Stimulated activated CD8-positive, alpha-beta memory T cell treated with anti-CD3 and anti-CD28 coated beads, Interleukin-12 subunit alpha, Interleukin-12 subunit beta, amount 100 ng/mL, for 24 hours (primary cell): ENCODE measurements at regions not wholly inside any gene's neighbourhood (a gene's known extent, or its start where the extent isn't known, plus 50 kb on each side); places are given as distances from the start of the nearest gene placed in this dataset.

Experiments used
- DNase-seq: peaks from one replicate; pipeline ENCODE4 v3.0.0-alpha.2; 2020; ENCODE audit errors: extremely low read depth

DNA sequence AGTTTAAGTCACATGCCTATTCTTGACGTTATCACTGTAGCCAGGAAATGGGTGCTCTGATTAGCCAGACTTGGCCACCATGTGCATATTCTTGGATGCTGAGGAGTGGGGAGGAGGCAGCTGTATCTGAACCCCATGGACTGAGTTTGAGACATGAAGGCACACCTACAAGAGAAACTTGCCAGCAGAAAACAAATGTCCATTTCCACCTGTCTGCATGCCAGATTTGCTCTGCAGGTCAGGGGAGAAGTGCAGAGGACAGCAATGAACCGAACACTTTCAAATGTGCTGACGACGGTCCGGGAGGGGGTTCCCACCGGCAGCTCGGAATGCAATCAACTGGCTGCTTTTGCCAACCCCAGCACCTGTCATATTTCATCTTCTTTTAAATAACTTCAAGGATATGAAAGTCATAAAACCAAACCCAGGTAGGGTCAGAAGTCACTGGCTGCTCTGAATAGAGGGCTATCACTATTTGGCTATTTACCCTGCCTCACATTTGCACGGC is 287.8 kb upstream of the N4BP1 start:
- DNase-seq, result no peak

DNA sequence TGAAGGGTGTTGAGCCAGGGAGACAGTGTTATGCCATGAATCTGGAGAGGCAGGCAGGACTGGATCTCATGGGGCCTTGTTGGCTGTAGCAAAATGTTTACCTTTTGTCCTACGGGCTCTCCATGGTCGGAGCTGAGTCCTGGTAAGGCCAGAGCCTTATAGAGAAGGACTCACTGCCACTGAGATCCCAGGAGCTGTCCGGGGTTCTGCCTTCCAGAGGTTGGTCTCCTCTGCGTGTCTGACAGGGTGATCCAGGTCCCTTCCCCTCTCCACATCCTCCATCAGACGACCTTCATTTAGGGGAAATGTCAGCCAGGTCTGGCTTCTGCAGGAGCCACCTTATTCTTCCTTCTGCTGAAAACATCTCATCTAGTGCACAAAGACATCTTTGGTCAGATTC is 285.2 kb upstream of the N4BP1 start:
- DNase-seq, result no peak

DNA sequence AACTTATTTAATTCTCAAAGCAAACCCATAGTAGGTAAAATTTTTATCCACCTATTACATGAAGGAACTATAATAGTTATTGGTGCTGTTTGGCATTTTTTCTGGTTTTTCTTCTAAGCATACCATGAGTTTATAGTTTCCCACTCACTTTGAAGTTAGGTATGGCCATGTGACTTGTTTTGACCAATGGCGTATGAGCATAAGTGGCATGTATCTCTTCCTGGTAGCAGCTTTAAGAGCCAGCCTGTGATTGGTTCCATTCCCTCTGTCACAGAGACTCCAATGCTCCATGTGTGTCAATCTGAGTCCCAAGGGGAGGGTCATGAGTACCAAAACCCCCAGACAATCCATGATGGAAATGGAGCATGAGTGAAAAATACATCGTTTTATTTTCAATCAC is 282.9 kb upstream of the N4BP1 start:
- no peak for DNase-seq

DNA sequence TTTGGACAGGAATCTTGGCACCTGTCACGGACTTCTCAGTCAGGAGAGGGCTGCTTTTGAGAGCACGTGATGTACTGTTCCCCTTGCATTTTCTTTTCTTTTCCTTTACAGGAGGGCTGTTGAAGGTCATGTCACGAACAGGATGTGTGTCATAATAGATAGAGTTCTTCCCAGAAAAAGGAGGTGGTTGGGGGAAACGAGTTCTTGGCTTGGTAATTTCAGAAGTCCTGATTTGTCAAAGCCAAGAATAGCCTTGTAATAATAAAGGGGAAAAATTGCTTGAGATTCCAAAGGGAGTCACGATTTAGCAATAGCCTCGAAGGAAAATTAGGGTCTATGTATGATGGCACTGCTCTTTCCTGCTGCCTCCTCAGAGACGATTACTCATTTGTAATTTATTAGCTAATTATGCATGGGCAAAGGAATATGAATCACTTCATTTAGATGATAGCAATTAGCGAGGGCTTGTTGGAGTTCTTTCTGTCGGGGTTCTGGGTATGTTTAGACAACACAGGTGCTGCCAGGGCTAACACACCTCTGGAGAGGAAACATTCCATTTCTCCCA is 277.7 kb upstream of the N4BP1 start:
- DNase-seq, result no peak

DNA sequence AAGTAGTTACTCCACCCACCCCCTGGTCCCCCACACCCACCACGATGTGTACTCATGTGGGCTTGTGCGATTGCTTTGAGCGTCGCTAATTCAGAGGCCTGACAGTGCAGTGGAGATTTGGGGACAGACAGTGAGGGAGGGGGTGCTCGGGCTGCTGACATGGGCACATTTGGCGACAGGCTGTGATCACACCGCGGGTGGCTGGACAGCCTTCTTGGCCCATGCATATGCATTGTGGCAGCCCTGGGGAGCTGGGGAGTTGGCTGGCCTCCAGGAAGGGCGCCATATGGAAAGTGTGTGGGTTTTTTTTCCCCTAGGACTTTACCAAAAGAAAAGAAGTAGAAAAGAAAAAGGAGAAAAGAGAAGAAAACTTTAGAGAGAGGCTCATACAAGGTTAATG is 275.5 kb upstream of the N4BP1 start:
- no peak for DNase-seq

- no peak for DNase-seq
Measured at GRCh38 chr16:48881272-48881671, 271.3 kb upstream of the N4BP1 start.

GRCh38 chr16:48879223-48880122 is 269.5 kb upstream of the N4BP1 start:
- DNase-seq, result no peak

GRCh38 chr16:48877946-48878345 is 268.0 kb upstream of the N4BP1 start:
- no peak for DNase-seq

- no peak for DNase-seq
Measured at GRCh38 chr16:48870141-48870540, 260.2 kb upstream of the N4BP1 start.

GRCh38 chr16:48865520-48865919 is 255.5 kb upstream of the N4BP1 start:
- no peak for DNase-seq

DNA sequence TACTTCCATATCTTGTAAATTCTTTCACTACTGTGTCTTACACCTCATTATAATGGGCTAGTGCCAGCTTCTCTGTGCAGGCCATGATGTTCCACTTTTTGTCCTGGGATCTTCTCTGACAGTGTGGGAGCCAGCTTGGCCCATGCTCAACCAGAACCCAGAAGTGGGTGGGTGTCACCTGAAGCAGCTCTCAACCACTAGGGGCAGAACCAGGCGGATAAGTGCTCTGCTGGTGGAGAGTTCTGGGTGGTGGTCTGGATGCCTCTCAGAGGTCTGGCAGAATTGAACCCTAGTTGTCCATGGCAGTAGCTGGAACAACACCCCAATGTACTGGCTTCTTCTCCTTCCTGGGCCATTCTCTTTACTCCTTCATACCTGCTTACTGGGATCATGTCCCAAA is 254.1 kb upstream of the N4BP1 start:
- DNase-seq, result no peak

DNA sequence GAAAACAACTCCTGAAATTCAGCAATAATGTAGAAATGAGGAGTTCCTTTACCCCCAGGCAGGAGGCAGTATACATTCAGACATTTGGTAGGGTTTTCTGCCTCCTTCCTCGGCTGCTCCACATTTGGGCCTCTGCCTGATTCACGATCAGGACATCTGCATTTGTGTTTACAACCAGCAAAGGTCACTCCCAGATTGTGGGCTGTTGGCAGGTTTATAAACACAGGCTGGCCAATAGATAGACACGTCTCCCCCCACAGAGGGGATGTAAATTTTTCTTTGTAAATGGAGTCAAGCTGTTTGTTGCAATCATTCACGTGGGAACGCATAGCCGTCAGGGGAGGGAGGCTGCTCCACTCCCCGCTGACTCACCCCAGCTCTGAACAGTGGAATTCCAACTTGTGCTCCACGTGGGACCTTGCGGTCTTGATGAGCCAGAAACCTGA is 252.1 kb upstream of the N4BP1 start:
- DNase-seq, result no peak

- DNase-seq, result no peak
Measured at GRCh38 chr16:48860341-48860740, 250.4 kb upstream of the N4BP1 start.

DNA sequence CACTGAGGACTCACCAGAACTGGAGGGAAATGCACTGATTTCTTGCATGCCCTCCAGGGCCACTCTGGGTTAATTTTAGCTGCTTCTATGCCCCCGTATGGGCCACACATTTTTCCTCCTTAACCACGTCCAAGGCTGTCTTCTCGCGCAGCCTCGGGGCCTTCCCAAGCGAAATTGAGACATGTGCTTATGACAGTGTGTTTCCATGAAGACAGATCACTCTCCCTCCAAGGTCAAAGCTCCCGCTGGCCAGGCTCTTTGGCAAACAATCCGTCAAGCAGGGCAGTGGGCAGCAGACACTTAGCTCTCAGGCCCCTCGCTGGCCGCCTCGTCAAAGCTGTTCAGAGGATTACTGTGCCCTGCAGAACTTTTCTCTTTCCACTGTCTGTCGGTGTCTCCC is 243.0 kb upstream of the N4BP1 start:
- no peak for DNase-seq

DNA sequence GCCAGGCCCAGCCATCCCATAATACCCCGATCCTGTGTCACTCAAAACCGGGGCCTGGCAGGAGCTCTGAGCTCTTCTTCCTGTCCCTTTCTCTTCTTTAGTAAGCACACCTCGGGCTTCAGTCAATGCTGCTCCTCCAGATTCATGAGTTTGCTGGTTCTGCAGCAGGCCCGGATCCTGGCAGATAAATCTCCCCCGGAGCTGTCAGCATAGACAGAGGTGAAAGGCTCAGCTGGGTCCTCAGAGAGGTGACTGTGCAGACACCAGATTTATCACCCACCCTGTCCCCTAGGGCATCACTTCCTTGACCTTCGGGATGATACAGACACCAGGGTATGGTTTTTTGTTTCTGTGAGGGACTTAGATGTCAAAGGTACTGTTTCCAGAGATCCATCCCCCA is 242.5 kb upstream of the N4BP1 start:
- DNase-seq, result no peak

DNA sequence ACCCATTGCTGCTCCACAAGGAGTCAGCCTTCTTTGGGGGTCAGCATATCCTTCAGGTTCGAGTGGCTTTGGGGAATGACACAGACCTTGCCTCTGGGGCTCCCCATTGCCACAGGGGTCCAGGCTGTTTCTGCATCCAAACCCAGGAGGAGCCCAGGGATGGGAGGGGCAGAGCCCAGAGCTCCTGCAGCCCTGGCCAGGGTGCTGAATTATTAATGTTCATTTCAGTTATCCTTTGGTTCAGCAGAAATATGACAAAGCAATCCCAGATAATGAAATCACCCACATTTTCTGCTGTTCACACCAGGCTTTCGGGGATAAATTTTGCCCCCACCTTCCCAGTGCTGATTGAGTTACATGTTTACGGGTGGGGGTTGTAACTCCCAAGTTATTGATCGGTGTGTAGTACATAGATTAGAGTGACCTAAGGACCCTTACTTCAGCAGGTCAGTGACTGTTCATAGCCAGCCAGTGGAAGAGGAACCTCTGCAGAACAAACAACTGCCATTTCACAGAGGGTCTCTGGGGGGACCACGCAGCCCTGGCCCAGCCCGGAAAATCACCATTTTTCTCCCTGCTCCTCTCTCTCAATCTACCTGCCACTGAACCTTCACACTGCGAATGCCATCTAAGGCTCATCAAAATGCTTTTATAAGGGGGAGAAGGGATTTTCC is 240.3 kb upstream of the N4BP1 start:
- DNase-seq, result no peak

GRCh38 chr16:48846277-48846676 is 236.3 kb upstream of the N4BP1 start:
- no peak for DNase-seq

GRCh38 chr16:48845261-48845660 is 235.3 kb upstream of the N4BP1 start:
- no peak for DNase-seq

- DNase-seq, result no peak
Measured at GRCh38 chr16:48838349-48838748, 228.4 kb upstream of the N4BP1 start.

DNA sequence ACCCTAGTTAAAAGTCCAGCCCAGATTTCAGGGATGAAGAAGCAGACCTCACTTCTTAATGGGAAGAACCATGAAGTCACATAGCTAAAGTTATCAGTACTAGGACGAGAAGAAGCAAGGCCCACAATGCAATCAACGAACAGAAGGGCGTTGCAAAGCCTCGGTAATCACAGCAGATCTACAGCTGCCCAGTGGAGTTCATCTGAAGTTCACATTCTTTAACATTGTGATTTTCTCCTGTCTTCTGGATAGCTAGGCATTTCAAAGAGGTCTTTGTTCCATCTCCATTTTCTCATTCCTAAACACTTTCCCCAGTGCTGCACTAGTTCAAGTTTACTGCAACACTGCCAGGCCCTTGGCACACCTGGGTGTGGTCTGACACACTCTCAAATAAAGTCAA is 226.7 kb upstream of the N4BP1 start:
- no peak for DNase-seq

- DNase-seq, result no peak
Measured at GRCh38 chr16:48836067-48836466, 226.1 kb upstream of the N4BP1 start.

GRCh38 chr16:48834576-48834975 is 224.6 kb upstream of the N4BP1 start:
- no peak for DNase-seq

DNA sequence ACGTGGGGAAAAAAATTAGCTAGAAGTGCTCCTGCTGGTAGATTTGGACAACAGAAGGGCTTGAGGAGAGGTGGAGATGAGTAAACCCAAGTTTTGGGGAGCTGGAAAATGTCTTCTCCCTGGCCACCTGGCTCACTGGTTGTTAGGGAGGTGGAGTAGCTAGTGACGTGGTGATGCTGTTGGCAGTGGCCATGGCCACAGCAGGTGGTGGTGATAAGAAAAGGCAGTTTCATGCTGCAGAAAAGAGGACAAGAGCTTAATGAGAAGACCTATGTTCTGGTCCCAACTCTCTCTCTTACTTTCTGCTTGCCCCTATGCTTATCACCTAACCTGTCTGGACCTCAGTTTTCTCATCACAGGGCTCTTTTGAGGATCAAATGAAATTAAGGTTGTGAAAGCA is 223.5 kb upstream of the N4BP1 start:
- no peak for DNase-seq
